Inferior parietal cortex (tissue), 1 donor: ENCODE measurements at regions not wholly inside any gene's neighbourhood (a gene's known extent, or its start where the extent isn't known, plus 50 kb on each side); places are given as distances from the start of the nearest gene placed in this dataset.
A peak's percentile ranks its signal among the peaks of the same experiment; 100 is the strongest.
"Not testable (repeated sequence)": the region's sequence is repeated elsewhere in the genome, so short reads cannot be mapped to it uniquely, and the experiment has no call there.

Experiments used
- DNase-seq: peaks from one replicate; pipeline ENCODE4 v3.0.0-alpha.2; 2016; ENCODE audit errors: extremely low spot score

- no peak for DNase-seq
These were observed 50.2 kb upstream of the SNAPC3 start for GRCh38 chr9:15372455-15372854.

GRCh38 chr9:15371448-15371845 lies 51.2 kb upstream of the SNAPC3 start:
- no peak for DNase-seq

- peak; percentile 71 for DNase-seq
These were observed 51.9 kb upstream of the SNAPC3 start for GRCh38 chr9:15370466-15371447.

DNA sequence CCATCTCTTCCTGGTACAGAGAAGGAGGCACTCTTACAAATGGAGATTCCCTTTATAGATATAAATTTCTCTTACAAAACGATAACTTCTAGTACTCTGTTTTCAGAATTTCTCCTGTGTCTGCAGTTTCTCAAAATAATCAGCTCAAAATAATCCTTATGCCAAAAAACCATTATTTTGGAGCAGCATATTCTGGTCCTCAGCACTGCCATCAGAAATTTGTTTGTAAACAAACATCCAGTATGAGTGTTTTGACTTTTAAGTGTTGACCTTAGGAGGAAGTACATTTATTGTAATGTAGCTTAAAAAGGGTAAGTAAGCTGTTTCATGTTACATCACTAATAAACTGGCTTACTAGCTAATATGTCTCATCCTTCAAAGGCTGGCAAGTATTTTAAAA lies 52.8 kb upstream of the SNAPC3 start:
- no peak for DNase-seq

DNA sequence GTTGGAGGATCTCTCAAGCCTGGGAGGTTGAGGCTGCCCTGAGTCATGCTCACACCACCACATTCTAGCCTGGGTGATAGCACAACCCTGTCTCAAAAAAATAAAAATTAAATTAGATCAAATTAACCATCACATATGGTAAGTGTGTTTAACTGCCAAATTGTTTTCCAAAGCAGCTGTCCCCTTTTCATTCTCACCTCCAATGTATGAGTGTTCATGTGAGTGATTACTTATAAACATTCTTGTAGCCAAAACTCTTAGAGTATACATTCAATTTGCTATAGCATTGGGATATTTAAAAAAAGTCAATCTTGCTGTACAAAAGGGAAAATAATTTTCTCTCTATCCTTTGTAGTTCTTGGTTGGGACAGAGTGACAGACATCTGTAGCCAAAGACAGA lies 53.4 kb upstream of the SNAPC3 start:
- no peak for DNase-seq

- DNase-seq, result not testable (repeated sequence)
These were observed 57.6 kb upstream of the SNAPC3 start for GRCh38 chr9:15364975-15365553.

GRCh38 chr9:15361737-15362136 lies 54.7 kb upstream of the TTC39B start:
- no peak for DNase-seq

GRCh38 chr9:15357050-15357653 lies 50.1 kb upstream of the TTC39B start:
- DNase-seq, result no peak
